HCT116 (cell line): ENCODE measurements at regions not wholly inside any gene's neighbourhood (a gene's known extent, or its start where the extent isn't known, plus 50 kb on each side); places are given as distances from the start of the nearest gene placed in this dataset.

Experiments used
- ATAC-seq: fragments of 200-7000 bp; cut with Tn5 transposase; 2 replicates; pipeline ENCODE4 v1.9.1; 2020; ENCODE audit warnings: mild to moderate bottlenecking, moderate library complexity
- BruUV-seq: library from RNA; stranded (reverse); fragments of 400-500 nt; replicated peaks from 2 replicates; lab custom pipeline; 2021; lab: Mats Ljungman, UMichigan
- CTCF ChIA-PET: fragments of 300-600 bp; sonication (Branson Sonifier 250); formaldehyde crosslinking; loops from one replicate; lab custom pipeline; 2021; ENCODE audit warnings: antibody characterized with exemption; lab: Charles Lee
- POLR2A ChIA-PET: fragments of 300-600, 350-600 bp; sonication (Branson Sonifier 250); formaldehyde crosslinking; loops from one replicate; lab custom pipeline; 2021; ENCODE audit warnings: antibody characterized with exemption; lab: Charles Lee
- RAD21 ChIA-PET, 2 experiments: fragments of 300-600 bp; sonication (Branson Sonifier 250); formaldehyde crosslinking; loops; one replicate each; lab custom pipeline; 2023; ENCODE audit warnings: low total read pairs in 2 of 2; ENCODE audit not compliant: uncharacterized antibody in 2 of 2, unreplicated experiment in 2 of 2, low non-redundant PET in 1 of 2; lab: Charles Lee
- DNase-seq: peaks from one replicate; pipeline ENCODE4 v3.0.0-alpha.2; 2010; ENCODE audit warnings: low read depth, low spot score
- H2AFZ ChIP-seq: fragments of 200-600 bp; shearing (Covaris generic), sonication (generic); 2 replicates; pipeline ENCODE4 v1.6.1; 2017; ENCODE audit warnings: low read depth, mixed run types, mixed read lengths, antibody characterized with exemption, low read length; ENCODE audit not compliant: poor library complexity, severe bottlenecking
- H3K27ac ChIP-seq: 2 replicates; pipeline ENCODE4 v1.5.1; 2012; ENCODE audit warnings: low read depth, low read length
- H3K27me3 ChIP-seq: fragments of 200-600 bp; sonication (generic); 2 replicates; pipeline ENCODE4 v1.6.1; 2016; ENCODE audit warnings: mixed run types, low read length, mixed read lengths; ENCODE audit not compliant: insufficient read depth
- H3K36me3 ChIP-seq, 2 experiments: fragments of 200-500 bp in 1 of 2; fragments of 200-600 bp in 1 of 2; sonication (Bioruptor generic) in 1 of 2; sonication (generic) in 1 of 2; 2 replicates each; pipeline versions ENCODE4 v1.5.1 to v1.6.1; 2014 to 2016; ENCODE audit warnings: low read length in 2 of 2, inconsistent platforms in 1 of 2, mixed read lengths in 1 of 2, mixed run types in 1 of 2; ENCODE audit not compliant: insufficient read depth in 2 of 2, control insufficient read depth in 1 of 2
- H3K4me1 ChIP-seq, 2 experiments: fragments of 200-600 bp in 1 of 2; sonication (generic) in 1 of 2; 2 replicates each; pipeline versions ENCODE4 v1.5.1 to v1.6.1; 2012 to 2017; ENCODE audit warnings: low read length in 2 of 2, inconsistent platforms in 1 of 2, mild to moderate bottlenecking in 1 of 2, mixed read lengths in 1 of 2, mixed run types in 1 of 2, moderate library complexity in 1 of 2; ENCODE audit not compliant: insufficient read depth in 2 of 2, control insufficient read depth in 1 of 2
- H3K4me2 ChIP-seq: fragments of 200-600 bp; sonication (generic); 2 replicates; pipeline ENCODE4 v1.6.1; 2017; ENCODE audit warnings: mixed run types, low read length, mixed read lengths
- H3K4me3 ChIP-seq, 2 experiments: fragments of 200-600 bp in 1 of 2; sonication (generic) in 1 of 2; replicated peaks in 1 of 2; 2 replicates each; pipeline ENCODE4 v1.5.1; 2011 to 2016; ENCODE audit warnings: low read length in 2 of 2, control low read depth in 1 of 2, low read depth in 1 of 2, mild to moderate bottlenecking in 1 of 2, mixed read lengths in 1 of 2, mixed run types in 1 of 2
- H3K79me2 ChIP-seq: fragments of 200-600 bp; sonication (generic); 2 replicates; pipeline ENCODE4 v1.6.1; 2017; ENCODE audit warnings: mild to moderate bottlenecking, mixed run types, low read length, moderate library complexity, mixed read lengths; ENCODE audit not compliant: insufficient read depth
- H3K9ac ChIP-seq: fragments of 200-600 bp; sonication (generic); 2 replicates; pipeline ENCODE4 v1.6.1; 2016; ENCODE audit warnings: low read length, mixed read lengths
- H3K9me2 ChIP-seq: fragments of 200-600 bp; sonication (generic), shearing (Covaris generic); 2 replicates; pipeline ENCODE4 v1.6.1; 2017; ENCODE audit warnings: mixed run types, mild to moderate bottlenecking, moderate library complexity; ENCODE audit not compliant: insufficient read depth
- H3K9me3 ChIP-seq, 2 experiments: fragments of 200-500 bp in 1 of 2; fragments of 200-600 bp in 1 of 2; sonication (Bioruptor generic) in 1 of 2; sonication (generic) in 1 of 2; 2 replicates each; pipeline ENCODE4 v1.6.1; 2014 to 2017; ENCODE audit warnings: low read length in 2 of 2, mixed read lengths in 2 of 2, inconsistent platforms in 1 of 2, low read depth in 1 of 2, mild to moderate bottlenecking in 1 of 2, mixed run types in 1 of 2, moderate library complexity in 1 of 2; ENCODE audit not compliant: control insufficient read depth in 1 of 2, insufficient read depth in 1 of 2
- H4K20me1 ChIP-seq: fragments of 200-600 bp; sonication (generic), shearing (Covaris generic); 2 replicates; pipeline ENCODE4 v1.6.1; 2017; ENCODE audit warnings: mixed run types, mild to moderate bottlenecking, moderate library complexity; ENCODE audit not compliant: insufficient read depth
- CBX3 ChIP-seq: IDR thresholded peaks from 2 replicates; pipeline ENCODE4 v1.6.1; 2012; ENCODE audit warnings: low read depth
- EGR1 ChIP-seq: IDR thresholded peaks from 2 replicates; pipeline ENCODE4 v1.6.1; 2012; ENCODE audit warnings: low read depth
- ELF1 ChIP-seq: IDR thresholded peaks from 2 replicates; pipeline ENCODE4 v1.6.1; 2012; ENCODE audit warnings: low read depth, borderline replicate concordance
- EZH2 ChIP-seq: fragments of 200-600 bp; sonication (generic); IDR thresholded peaks from 2 replicates; pipeline ENCODE4 v1.6.1; 2017; ENCODE audit warnings: antibody characterized with exemption, mixed run types
- EZH2phosphoT487 ChIP-seq: fragments of 200-600 bp; IDR thresholded peaks from 2 replicates; pipeline ENCODE4 v1.6.1; 2018; ENCODE audit warnings: antibody characterized with exemption, borderline replicate concordance
- FOSL1 ChIP-seq: IDR thresholded peaks from 2 replicates; pipeline ENCODE4 v1.6.1; 2012; ENCODE audit warnings: low read depth
- POLR2A ChIP-seq: IDR thresholded peaks from 2 replicates; pipeline ENCODE4 v1.7.0; 2011; ENCODE audit warnings: borderline replicate concordance; ENCODE audit not compliant: insufficient read depth, insufficient read length; ENCODE audit errors: extremely low read depth
- RAD21 ChIP-seq: IDR thresholded peaks from 2 replicates; pipeline ENCODE4 v1.6.1; 2012; ENCODE audit warnings: low read depth, mild to moderate bottlenecking
- SIN3A ChIP-seq: IDR thresholded peaks from 2 replicates; pipeline ENCODE4 v1.6.1; 2012; ENCODE audit warnings: low read depth
- SRF ChIP-seq: IDR thresholded peaks from 2 replicates; pipeline ENCODE4 v1.6.1; 2012; ENCODE audit warnings: low read depth
- TCF7L2 ChIP-seq: IDR thresholded peaks from 2 replicates; pipeline ENCODE4 v1.7.0; 2011; ENCODE audit warnings: borderline replicate concordance, inconsistent platforms; ENCODE audit not compliant: insufficient read depth, insufficient read length; ENCODE audit errors: extremely low read depth
- YY1 ChIP-seq: IDR thresholded peaks from 2 replicates; pipeline ENCODE4 v1.6.1; 2011; ENCODE audit warnings: low read length, low read depth, moderate library complexity, mild to moderate bottlenecking; ENCODE audit not compliant: insufficient replicate concordance; ENCODE audit errors: extremely low read depth
- ZFX ChIP-seq: fragments of 450-650 bp; IDR thresholded peaks from 2 replicates; pipeline ENCODE4 v1.6.1; 2017
- ZNF274 ChIP-seq: fragments of 200-500 bp; sonication (Bioruptor generic); IDR thresholded peaks from 2 replicates; pipeline ENCODE4 v1.6.1; 2014; ENCODE audit warnings: mild to moderate bottlenecking, low read depth, low read length, inconsistent platforms
- intact Hi-C: fragments of 100-400 bp; cut with micrococcal nuclease; formaldehyde crosslinking; loops from 2 replicates; pipeline ENCODE4 v1.10.0; 2022
- TF ChIP-seq, protein P1 (sequence below), 3 experiments: fragments of 200-600 bp in 1 of 3; sonication (generic) in 1 of 3; IDR thresholded peaks in 2 of 3; conservative IDR thresholded peaks in 1 of 3; 2 replicates each; pipeline ENCODE4 v1.5.1; 2012 to 2017; ENCODE audit warnings: low read depth in 2 of 3, low read length in 2 of 3, antibody characterized with exemption in 1 of 3, borderline replicate concordance in 1 of 3, control low read depth in 1 of 3, mild to moderate bottlenecking in 1 of 3, mixed read lengths in 1 of 3, mixed run types in 1 of 3, moderate library complexity in 1 of 3; ENCODE audit not compliant: insufficient read depth in 1 of 3
- TF ChIP-seq, protein P2 (sequence below): IDR thresholded peaks from 2 replicates; pipeline ENCODE4 v1.6.1; 2012; ENCODE audit warnings: low read depth
- TF ChIP-seq, protein P3 (sequence below): IDR thresholded peaks from 2 replicates; pipeline ENCODE4 v1.6.1; 2011; ENCODE audit warnings: mild to moderate bottlenecking, low read length, moderate library complexity; ENCODE audit not compliant: insufficient replicate concordance; ENCODE audit errors: extremely low read depth
- TF ChIP-seq, protein P4 (sequence below): IDR thresholded peaks from 2 replicates; pipeline ENCODE4 v1.6.1; 2012

DNA sequence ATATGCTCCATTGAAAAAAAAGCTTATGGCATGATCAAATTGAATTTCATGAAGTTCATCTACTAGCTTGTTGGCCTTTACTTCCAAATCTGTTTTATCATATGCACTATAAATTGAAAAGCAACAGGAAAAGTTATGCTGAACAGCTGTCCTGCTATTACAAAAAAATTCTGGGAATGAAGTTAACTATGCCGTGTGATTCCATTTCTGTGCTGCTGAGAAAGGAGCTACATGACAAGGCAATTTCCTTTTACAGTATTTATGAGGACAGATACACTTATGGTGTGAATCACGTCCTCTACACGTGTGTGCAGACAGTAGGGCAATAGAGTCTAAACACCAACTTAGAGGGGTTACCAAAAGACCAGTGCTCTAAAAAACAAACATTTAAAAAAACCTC lies 426.5 kb upstream of the AKR1E2 start:
- Histone ChIP-seq H3K9me3 (no peaks in the 10 kb centered on the region), H3K27me3 (no peaks in the 10 kb centered on the region), H3K79me2 (no peaks in the 10 kb centered on the region), H3K4me2 (no peak overlapping the region), H3K9me2 (no peaks in the 10 kb centered on the region), H4K20me1 (no peaks in the 10 kb centered on the region), H3K9ac (no peak overlapping the region), H3K36me3 (no peaks in the 10 kb centered on the region), H3K27ac (no peak overlapping the region), H3K4me1 (no peaks in the 10 kb centered on the region), H2AFZ (no peak overlapping the region), H3K4me3 (no peak overlapping the region)
- RAD21 ChIA-PET, result no interaction called here
- POLR2A ChIA-PET, result interaction anchor here (0.6 to 1.0 kb wide), 2 partner anchors 12 to 131 kb away, joined by 3 to 9 read pairs; no protein-coding TSS in a partner anchor
- ATAC-seq (no peak), DNase-seq (no peak)
- CTCF ChIA-PET, result interaction anchor here (1.6 kb wide), 1 partner anchor 257 kb away, joined by 4 read pairs; no protein-coding TSS in a partner anchor
- intact Hi-C loops, result loop anchor here (10.0 kb wide), 1 partner anchor 255 kb away; no protein-coding TSS in a partner anchor
- TF ChIP-seq YY1 (no peak), ZNF274 (no peak), TCF7L2 (no peak), EGR1 (no peak), CBX3 (no peak), POLR2A (no peak), EZH2phosphoT487 (no peak), RAD21 (no peak), SRF (no peak), ELF1 (no peak), SIN3A (no peak), FOSL1 (no peak), EZH2 (no peak), ZFX (no peak)
- TF ChIP-seq, protein P1, sequence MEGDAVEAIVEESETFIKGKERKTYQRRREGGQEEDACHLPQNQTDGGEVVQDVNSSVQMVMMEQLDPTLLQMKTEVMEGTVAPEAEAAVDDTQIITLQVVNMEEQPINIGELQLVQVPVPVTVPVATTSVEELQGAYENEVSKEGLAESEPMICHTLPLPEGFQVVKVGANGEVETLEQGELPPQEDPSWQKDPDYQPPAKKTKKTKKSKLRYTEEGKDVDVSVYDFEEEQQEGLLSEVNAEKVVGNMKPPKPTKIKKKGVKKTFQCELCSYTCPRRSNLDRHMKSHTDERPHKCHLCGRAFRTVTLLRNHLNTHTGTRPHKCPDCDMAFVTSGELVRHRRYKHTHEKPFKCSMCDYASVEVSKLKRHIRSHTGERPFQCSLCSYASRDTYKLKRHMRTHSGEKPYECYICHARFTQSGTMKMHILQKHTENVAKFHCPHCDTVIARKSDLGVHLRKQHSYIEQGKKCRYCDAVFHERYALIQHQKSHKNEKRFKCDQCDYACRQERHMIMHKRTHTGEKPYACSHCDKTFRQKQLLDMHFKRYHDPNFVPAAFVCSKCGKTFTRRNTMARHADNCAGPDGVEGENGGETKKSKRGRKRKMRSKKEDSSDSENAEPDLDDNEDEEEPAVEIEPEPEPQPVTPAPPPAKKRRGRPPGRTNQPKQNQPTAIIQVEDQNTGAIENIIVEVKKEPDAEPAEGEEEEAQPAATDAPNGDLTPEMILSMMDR (IDR thresholded peaks at IDR 0.05 in 2 of 3, conservative IDR thresholded peaks at IDR 0.05 in 1 of 3; ENCODE audit: borderline replicate concordance in 1 of 3, insufficient read depth in 1 of 3, low read depth in 2 of 3, low read length in 2 of 3), result no peak
- TF ChIP-seq, protein P2, sequence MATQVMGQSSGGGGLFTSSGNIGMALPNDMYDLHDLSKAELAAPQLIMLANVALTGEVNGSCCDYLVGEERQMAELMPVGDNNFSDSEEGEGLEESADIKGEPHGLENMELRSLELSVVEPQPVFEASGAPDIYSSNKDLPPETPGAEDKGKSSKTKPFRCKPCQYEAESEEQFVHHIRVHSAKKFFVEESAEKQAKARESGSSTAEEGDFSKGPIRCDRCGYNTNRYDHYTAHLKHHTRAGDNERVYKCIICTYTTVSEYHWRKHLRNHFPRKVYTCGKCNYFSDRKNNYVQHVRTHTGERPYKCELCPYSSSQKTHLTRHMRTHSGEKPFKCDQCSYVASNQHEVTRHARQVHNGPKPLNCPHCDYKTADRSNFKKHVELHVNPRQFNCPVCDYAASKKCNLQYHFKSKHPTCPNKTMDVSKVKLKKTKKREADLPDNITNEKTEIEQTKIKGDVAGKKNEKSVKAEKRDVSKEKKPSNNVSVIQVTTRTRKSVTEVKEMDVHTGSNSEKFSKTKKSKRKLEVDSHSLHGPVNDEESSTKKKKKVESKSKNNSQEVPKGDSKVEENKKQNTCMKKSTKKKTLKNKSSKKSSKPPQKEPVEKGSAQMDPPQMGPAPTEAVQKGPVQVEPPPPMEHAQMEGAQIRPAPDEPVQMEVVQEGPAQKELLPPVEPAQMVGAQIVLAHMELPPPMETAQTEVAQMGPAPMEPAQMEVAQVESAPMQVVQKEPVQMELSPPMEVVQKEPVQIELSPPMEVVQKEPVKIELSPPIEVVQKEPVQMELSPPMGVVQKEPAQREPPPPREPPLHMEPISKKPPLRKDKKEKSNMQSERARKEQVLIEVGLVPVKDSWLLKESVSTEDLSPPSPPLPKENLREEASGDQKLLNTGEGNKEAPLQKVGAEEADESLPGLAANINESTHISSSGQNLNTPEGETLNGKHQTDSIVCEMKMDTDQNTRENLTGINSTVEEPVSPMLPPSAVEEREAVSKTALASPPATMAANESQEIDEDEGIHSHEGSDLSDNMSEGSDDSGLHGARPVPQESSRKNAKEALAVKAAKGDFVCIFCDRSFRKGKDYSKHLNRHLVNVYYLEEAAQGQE, result no peak
- TF ChIP-seq, protein P3, sequence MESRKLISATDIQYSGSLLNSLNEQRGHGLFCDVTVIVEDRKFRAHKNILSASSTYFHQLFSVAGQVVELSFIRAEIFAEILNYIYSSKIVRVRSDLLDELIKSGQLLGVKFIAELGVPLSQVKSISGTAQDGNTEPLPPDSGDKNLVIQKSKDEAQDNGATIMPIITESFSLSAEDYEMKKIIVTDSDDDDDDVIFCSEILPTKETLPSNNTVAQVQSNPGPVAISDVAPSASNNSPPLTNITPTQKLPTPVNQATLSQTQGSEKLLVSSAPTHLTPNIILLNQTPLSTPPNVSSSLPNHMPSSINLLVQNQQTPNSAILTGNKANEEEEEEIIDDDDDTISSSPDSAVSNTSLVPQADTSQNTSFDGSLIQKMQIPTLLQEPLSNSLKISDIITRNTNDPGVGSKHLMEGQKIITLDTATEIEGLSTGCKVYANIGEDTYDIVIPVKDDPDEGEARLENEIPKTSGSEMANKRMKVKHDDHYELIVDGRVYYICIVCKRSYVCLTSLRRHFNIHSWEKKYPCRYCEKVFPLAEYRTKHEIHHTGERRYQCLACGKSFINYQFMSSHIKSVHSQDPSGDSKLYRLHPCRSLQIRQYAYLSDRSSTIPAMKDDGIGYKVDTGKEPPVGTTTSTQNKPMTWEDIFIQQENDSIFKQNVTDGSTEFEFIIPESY, result no peak
- TF ChIP-seq, protein P4, sequence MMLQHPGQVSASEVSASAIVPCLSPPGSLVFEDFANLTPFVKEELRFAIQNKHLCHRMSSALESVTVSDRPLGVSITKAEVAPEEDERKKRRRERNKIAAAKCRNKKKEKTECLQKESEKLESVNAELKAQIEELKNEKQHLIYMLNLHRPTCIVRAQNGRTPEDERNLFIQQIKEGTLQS, result no peak
- no TSS peak for BruUV-seq
